ENCODE measurements at regions not wholly inside any gene's neighbourhood (a gene's known extent, or its start where the extent isn't known, plus 50 kb on each side); places are given as distances from the start of the nearest gene placed in this dataset.

DNA sequence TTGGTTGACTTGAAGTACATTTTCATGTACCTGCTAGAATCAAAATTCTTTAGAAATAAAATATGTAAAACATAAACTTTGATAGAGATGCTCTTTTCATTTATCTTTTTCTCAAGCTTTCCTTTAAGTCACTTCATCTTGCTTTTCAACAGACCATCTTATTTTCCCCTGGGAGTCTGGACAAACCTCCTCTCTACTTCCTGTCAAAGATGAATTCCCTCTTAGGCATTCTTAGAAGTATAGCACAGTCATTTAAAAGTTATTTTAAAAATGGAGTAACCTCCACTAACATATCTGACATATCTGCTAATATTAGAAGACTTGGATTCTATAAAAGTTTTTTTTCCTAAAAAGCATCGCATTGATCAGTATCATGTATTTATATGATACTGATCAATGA lies 84.8 kb upstream of the PAX6 start:
- 83 to 84% methylated on average over 1 of the region's 1 CpG for WGBS, 2 donors
- no peak for ATAC-seq
- H3K9me3 ChIP-seq: no peaks in the 10 kb centered on the region

DNA sequence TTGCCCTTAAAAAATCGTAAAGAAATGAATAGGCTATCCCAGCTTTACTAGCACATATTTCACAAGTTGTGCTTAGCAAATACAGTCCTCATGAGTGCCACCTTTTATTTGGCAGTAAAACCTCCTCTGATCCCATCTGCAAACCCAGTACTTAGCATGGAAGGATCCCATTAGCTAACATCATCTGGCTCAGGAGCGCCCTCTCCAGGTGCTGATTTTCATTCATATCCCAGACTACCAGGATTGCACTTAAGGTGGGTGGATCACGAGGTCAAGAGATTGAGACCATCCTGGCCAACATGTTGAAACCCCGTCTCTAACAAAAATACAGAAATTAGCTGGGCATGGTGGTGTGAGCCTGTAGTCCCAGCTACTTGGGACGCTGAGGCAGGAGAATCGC lies 76.1 kb upstream of the PAX6 start:
- 72 to 79% methylated on average over 6 of the region's 6 CpGs for WGBS, 2 donors
- peaks cover 0 to 30% (median 12%) of the 10 kb centered on the region in 7 donors for H3K27me3 ChIP-seq
- no peaks in the 10 kb centered on the region for H3K4me1 ChIP-seq
- H3K27ac ChIP-seq: no peak overlapping the region
- H3K9me3 ChIP-seq: no peaks in the 10 kb centered on the region
- TF ChIP-seq CTCF (IDR thresholded peaks at IDR 0.05): no peak
- ATAC-seq (no peak), DNase-seq (no peak)
- intact Hi-C loops (cut with DNase I): no loop called here
- no peaks in the 10 kb centered on the region for H3K36me3 ChIP-seq
- H3K4me3 ChIP-seq: no peak overlapping the region

More for the DNA sequence above, 84.8 kb upstream of the PAX6 start:
- Histone ChIP-seq H3K4me1 (no peaks in the 10 kb centered on the region), H3K36me3 (no peaks in the 10 kb centered on the region), H3K27ac (no peak overlapping the region), H3K4me3 (no peak overlapping the region), H3K27me3 (no peaks in the 10 kb centered on the region)
- intact Hi-C loops (cut with DNase I): no loop called here
- no peak for DNase-seq
- no peak for TF ChIP-seq CTCF (IDR thresholded peaks at IDR 0.05)

- Histone ChIP-seq H3K27me3 (peaks cover 0 to 44% (median 13%) of the 10 kb centered on the region in 7 donors), H3K36me3 (no peaks in the 10 kb centered on the region), H3K4me1 (no peaks in the 10 kb centered on the region), H3K27ac (no peak overlapping the region), H3K4me3 (no peak overlapping the region), H3K9me3 (no peaks in the 10 kb centered on the region)
- intact Hi-C loops (cut with DNase I): no loop called here
- DNase-seq: no peak
- no peak for ATAC-seq
- WGBS, 2 donors: 84 to 94% methylated on average over 3 of the region's 3 CpGs
- no peak for TF ChIP-seq CTCF (IDR thresholded peaks at IDR 0.05)
Observed at GRCh38 chr11:31884080-31884479, 73.0 kb upstream of the PAX6 start.

DNA sequence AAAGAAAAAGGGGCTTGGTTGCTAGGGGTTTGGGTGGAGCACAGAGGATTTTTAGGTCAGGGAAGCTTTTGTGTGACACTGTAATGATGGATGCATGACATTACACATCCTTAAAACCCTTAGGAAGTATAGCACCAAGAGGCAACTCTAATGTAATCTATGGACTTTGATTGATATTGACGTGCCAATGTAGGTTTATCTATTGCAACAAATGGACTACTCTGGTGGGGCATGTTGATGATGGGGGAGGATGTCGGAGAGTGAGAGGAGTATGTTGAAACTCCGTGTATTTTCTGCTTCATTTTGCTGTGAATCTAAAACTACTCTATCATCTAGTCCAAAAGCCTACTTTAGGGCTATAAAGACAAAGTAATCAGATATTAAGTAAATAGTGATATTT lies 72.3 kb upstream of the PAX6 start:
- intact Hi-C loops (cut with DNase I): no loop called here
- ATAC-seq: no peak
- Histone ChIP-seq H3K4me1 (no peaks in the 10 kb centered on the region), H3K4me3 (no peak overlapping the region), H3K27me3 (peaks cover 0 to 47% (median 13%) of the 10 kb centered on the region in 7 donors), H3K36me3 (no peaks in the 10 kb centered on the region), H3K27ac (no peak overlapping the region), H3K9me3 (no peaks in the 10 kb centered on the region)
- DNase-seq: no peak
- 70 to 72% methylated on average over 3 of the region's 3 CpGs for WGBS, 2 donors
- TF ChIP-seq CTCF (IDR thresholded peaks at IDR 0.05): no peak
